G401 (cell line): ENCODE measurements at regions not wholly inside any gene's neighbourhood (a gene's known extent, or its start where the extent isn't known, plus 50 kb on each side); places are given as distances from the start of the nearest gene placed in this dataset.
A peak's percentile ranks its signal among the peaks of the same experiment; 100 is the strongest.

Source experiments
- DNase-seq: peaks from one replicate; pipeline ENCODE4 v3.0.0-alpha.2; 2015; ENCODE audit warnings: low spot score
- in situ Hi-C: cut with HindIII; loops from 2 replicates; pipeline ENCODE4 v1.10.0; 2016; ENCODE audit warnings: low sequenced_read_pairs, mixed read lengths

- no peak for DNase-seq
- in situ Hi-C loops: no loop called here
These were observed 385.5 kb downstream of the HDGFL1 start for GRCh38 chr6:22954749-22955385.

GRCh38 chr6:22956029-22956681 lies 386.8 kb downstream of the HDGFL1 start:
- peak; percentile 29 for DNase-seq
- in situ Hi-C loops: no loop called here

- no peak for DNase-seq
- in situ Hi-C loops: no loop called here
These were observed 389.3 kb downstream of the HDGFL1 start for GRCh38 chr6:22958677-22959076.

- in situ Hi-C loops: no loop called here
- no peak for DNase-seq
These were observed 390.2 kb downstream of the HDGFL1 start for GRCh38 chr6:22959571-22959970.

GRCh38 chr6:22964334-22964733 lies 395.0 kb downstream of the HDGFL1 start:
- in situ Hi-C loops: no loop called here
- DNase-seq: no peak

GRCh38 chr6:22965889-22966288 lies 396.5 kb downstream of the HDGFL1 start:
- DNase-seq: peak; percentile 27
- in situ Hi-C loops: no loop called here

GRCh38 chr6:22966691-22967422 lies 397.5 kb downstream of the HDGFL1 start:
- in situ Hi-C loops: no loop called here
- peak; percentile 22 for DNase-seq

- in situ Hi-C loops: no loop called here
- no peak for DNase-seq
These were observed 400.6 kb downstream of the HDGFL1 start for GRCh38 chr6:22970004-22970403.

- no peak for DNase-seq
- in situ Hi-C loops: no loop called here
These were observed 403.4 kb downstream of the HDGFL1 start for GRCh38 chr6:22972771-22973170.

GRCh38 chr6:22975079-22975478 lies 405.7 kb downstream of the HDGFL1 start:
- no peak for DNase-seq
- in situ Hi-C loops: no loop called here

- in situ Hi-C loops: no loop called here
- no peak for DNase-seq
These were observed 411.1 kb downstream of the HDGFL1 start for GRCh38 chr6:22980446-22980845.

- in situ Hi-C loops: no loop called here
- DNase-seq: no peak
These were observed 432.8 kb downstream of the HDGFL1 start for GRCh38 chr6:23002044-23002619.

- in situ Hi-C loops: no loop called here
- peak; percentile 87 for DNase-seq
These were observed 434.5 kb downstream of the HDGFL1 start for GRCh38 chr6:23003671-23004467.

- no peak for DNase-seq
These were observed 437.3 kb downstream of the HDGFL1 start for GRCh38 chr6:23006656-23007055.

GRCh38 chr6:23011615-23012014 lies 442.2 kb downstream of the HDGFL1 start:
- no peak for DNase-seq
- in situ Hi-C loops: no loop called here

More at GRCh38 chr6:23006656-23007055, 437.3 kb downstream of the HDGFL1 start:
- in situ Hi-C loops: no loop called here

- in situ Hi-C loops: no loop called here
- no peak for DNase-seq
These were observed 444.4 kb downstream of the HDGFL1 start for GRCh38 chr6:23013776-23014175.

GRCh38 chr6:23016696-23017095 lies 447.3 kb downstream of the HDGFL1 start:
- no peak for DNase-seq
- in situ Hi-C loops: no loop called here

GRCh38 chr6:23021487-23021886 lies 452.1 kb downstream of the HDGFL1 start:
- in situ Hi-C loops: no loop called here
- DNase-seq: no peak

GRCh38 chr6:23027281-23027680 lies 457.9 kb downstream of the HDGFL1 start:
- DNase-seq: no peak
- in situ Hi-C loops: no loop called here
